IgD-negative memory B cell (primary cell): ENCODE measurements at regions not wholly inside any gene's neighbourhood (a gene's known extent, or its start where the extent isn't known, plus 50 kb on each side); places are given as distances from the start of the nearest gene placed in this dataset.

Experiments used
- H3K27ac Mint-ChIP-seq, 3 donors: one replicate each; pipeline ENCODE4 v1.8.0; 2020 to 2022; ENCODE audit warnings: mild to moderate bottlenecking in 3 of 3, mixed read lengths in 3 of 3, moderate library complexity in 1 of 3
- H3K27me3 Mint-ChIP-seq: one replicate; pipeline ENCODE4 v1.8.0; 2021; ENCODE audit warnings: mixed read lengths
- H3K36me3 Mint-ChIP-seq: one replicate; pipeline ENCODE4 v1.8.0; 2020; ENCODE audit warnings: mild to moderate bottlenecking, mixed read lengths
- H3K4me1 Mint-ChIP-seq, 3 donors: one replicate each; pipeline ENCODE4 v1.8.0; 2020 to 2022; ENCODE audit warnings: mixed read lengths in 3 of 3, mild to moderate bottlenecking in 1 of 3
- H3K4me3 Mint-ChIP-seq, 4 donors: one replicate each; pipeline ENCODE4 v1.8.0; 2020 to 2022; ENCODE audit warnings: mild to moderate bottlenecking in 4 of 4, mixed read lengths in 4 of 4, moderate library complexity in 3 of 4
- H3K9me3 Mint-ChIP-seq, 3 donors: one replicate each; pipeline ENCODE4 v1.8.0; 2020 to 2021; ENCODE audit warnings: mixed read lengths in 3 of 3, mild to moderate bottlenecking in 1 of 3

GRCh38 chr4:148893095-148893494 is 450.9 kb upstream of the NR3C2 start:
- no peaks in the 10 kb centered on the region for H3K36me3 Mint-ChIP-seq
- H3K27ac Mint-ChIP-seq, result no peak overlapping the region
- H3K9me3 Mint-ChIP-seq, result peaks cover 1 to 18% (median 5%) of the 10 kb centered on the region in 3 donors
- no peaks in the 10 kb centered on the region for H3K4me1 Mint-ChIP-seq
- no peak overlapping the region for H3K4me3 Mint-ChIP-seq
- H3K27me3 Mint-ChIP-seq, result no peaks in the 10 kb centered on the region

- Mint-ChIP-seq H3K9me3 (peaks cover 0 to 5% (median 0%) of the 10 kb centered on the region in 3 donors), H3K4me3 (no peak overlapping the region), H3K36me3 (peaks cover 2% of the 10 kb centered on the region), H3K4me1 (no peaks in the 10 kb centered on the region), H3K27me3 (peaks cover 1% of the 10 kb centered on the region), H3K27ac (no peak overlapping the region)
These were observed 441.7 kb upstream of the NR3C2 start for GRCh38 chr4:148883891-148884290.

- Mint-ChIP-seq H3K4me3 (no peak overlapping the region), H3K36me3 (peaks cover 2% of the 10 kb centered on the region), H3K27me3 (peaks cover 1% of the 10 kb centered on the region), H3K27ac (no peak overlapping the region), H3K9me3 (peaks cover 0 to 5% (median 0%) of the 10 kb centered on the region in 3 donors), H3K4me1 (no peaks in the 10 kb centered on the region)
These were observed 441.2 kb upstream of the NR3C2 start for GRCh38 chr4:148883435-148883834.

- no peak overlapping the region for H3K27ac Mint-ChIP-seq
- peaks cover 2% of the 10 kb centered on the region for H3K36me3 Mint-ChIP-seq
- no peak overlapping the region for H3K4me3 Mint-ChIP-seq
- peaks cover 0 to 4% (median 0%) of the 10 kb centered on the region in 3 donors for H3K9me3 Mint-ChIP-seq
- H3K27me3 Mint-ChIP-seq, result peaks cover 1% of the 10 kb centered on the region
- no peaks in the 10 kb centered on the region for H3K4me1 Mint-ChIP-seq
These were observed 439.8 kb upstream of the NR3C2 start for GRCh38 chr4:148881860-148882643.

GRCh38 chr4:148874331-148874730 is 432.1 kb upstream of the NR3C2 start:
- no peak overlapping the region for H3K4me3 Mint-ChIP-seq
- no peak overlapping the region for H3K27ac Mint-ChIP-seq
- no peaks in the 10 kb centered on the region for H3K4me1 Mint-ChIP-seq
- H3K9me3 Mint-ChIP-seq, result no peaks in the 10 kb centered on the region
- H3K36me3 Mint-ChIP-seq, result no peaks in the 10 kb centered on the region
- H3K27me3 Mint-ChIP-seq, result no peaks in the 10 kb centered on the region

GRCh38 chr4:148868191-148868590 is 426.0 kb upstream of the NR3C2 start:
- H3K27me3 Mint-ChIP-seq, result no peaks in the 10 kb centered on the region
- no peak overlapping the region for H3K27ac Mint-ChIP-seq
- H3K4me1 Mint-ChIP-seq, result no peaks in the 10 kb centered on the region
- no peak overlapping the region for H3K4me3 Mint-ChIP-seq
- H3K36me3 Mint-ChIP-seq, result no peaks in the 10 kb centered on the region
- H3K9me3 Mint-ChIP-seq, result peaks cover 0 to 2% (median 0%) of the 10 kb centered on the region in 3 donors

GRCh38 chr4:148866666-148867065 is 424.5 kb upstream of the NR3C2 start:
- no peaks in the 10 kb centered on the region for H3K27me3 Mint-ChIP-seq
- H3K4me3 Mint-ChIP-seq, result no peak overlapping the region
- H3K9me3 Mint-ChIP-seq, result peaks cover 0 to 2% (median 0%) of the 10 kb centered on the region in 3 donors
- no peak overlapping the region for H3K27ac Mint-ChIP-seq
- H3K36me3 Mint-ChIP-seq, result no peaks in the 10 kb centered on the region
- no peaks in the 10 kb centered on the region for H3K4me1 Mint-ChIP-seq

- Mint-ChIP-seq H3K27me3 (no peaks in the 10 kb centered on the region), H3K36me3 (peaks cover 2% of the 10 kb centered on the region), H3K9me3 (peaks cover 3 to 5% (median 5%) of the 10 kb centered on the region in 3 donors), H3K4me3 (no peak overlapping the region), H3K4me1 (no peaks in the 10 kb centered on the region), H3K27ac (no peak overlapping the region)
These were observed 415.8 kb upstream of the NR3C2 start for GRCh38 chr4:148857973-148858534.

- Mint-ChIP-seq H3K4me1 (peaks cover 0 to 1% (median 0%) of the 10 kb centered on the region in 3 donors), H3K27ac (no peak overlapping the region), H3K27me3 (no peaks in the 10 kb centered on the region), H3K4me3 (no peak overlapping the region), H3K36me3 (peaks cover 2% of the 10 kb centered on the region), H3K9me3 (peaks cover 3 to 5% (median 5%) of the 10 kb centered on the region in 3 donors)
These were observed 415.2 kb upstream of the NR3C2 start for GRCh38 chr4:148857239-148857972.

- H3K36me3 Mint-ChIP-seq, result peaks cover 2% of the 10 kb centered on the region
- H3K27ac Mint-ChIP-seq, result no peak overlapping the region
- H3K4me3 Mint-ChIP-seq, result no peak overlapping the region
- peaks cover 2 to 5% (median 3%) of the 10 kb centered on the region in 3 donors for H3K9me3 Mint-ChIP-seq
- H3K27me3 Mint-ChIP-seq, result no peaks in the 10 kb centered on the region
- H3K4me1 Mint-ChIP-seq, result peaks cover 0 to 1% (median 0%) of the 10 kb centered on the region in 3 donors
These were observed 412.0 kb upstream of the NR3C2 start for GRCh38 chr4:148854203-148854602.

GRCh38 chr4:148852092-148852699 is 410.0 kb upstream of the NR3C2 start:
- peaks cover 0 to 1% (median 0%) of the 10 kb centered on the region in 3 donors for H3K4me1 Mint-ChIP-seq
- H3K9me3 Mint-ChIP-seq, result peaks cover 2 to 5% (median 4%) of the 10 kb centered on the region in 3 donors
- no peak overlapping the region for H3K4me3 Mint-ChIP-seq
- H3K27me3 Mint-ChIP-seq, result no peaks in the 10 kb centered on the region
- H3K27ac Mint-ChIP-seq, result no peak overlapping the region
- peaks cover 2% of the 10 kb centered on the region for H3K36me3 Mint-ChIP-seq

GRCh38 chr4:148850257-148850995 is 408.2 kb upstream of the NR3C2 start:
- Mint-ChIP-seq H3K9me3 (peaks cover 0 to 4% (median 0%) of the 10 kb centered on the region in 3 donors), H3K27ac (no peak overlapping the region), H3K36me3 (peaks cover 2% of the 10 kb centered on the region), H3K27me3 (no peaks in the 10 kb centered on the region), H3K4me1 (peaks cover 0 to 1% (median 0%) of the 10 kb centered on the region in 3 donors), H3K4me3 (no peak overlapping the region)

- no peak overlapping the region for H3K4me3 Mint-ChIP-seq
- no peak overlapping the region for H3K27ac Mint-ChIP-seq
- peaks cover 0 to 1% (median 0%) of the 10 kb centered on the region in 3 donors for H3K4me1 Mint-ChIP-seq
- H3K9me3 Mint-ChIP-seq, result peaks cover 0 to 4% (median 0%) of the 10 kb centered on the region in 3 donors
- peaks cover 2% of the 10 kb centered on the region for H3K36me3 Mint-ChIP-seq
- H3K27me3 Mint-ChIP-seq, result no peaks in the 10 kb centered on the region
These were observed 407.4 kb upstream of the NR3C2 start for GRCh38 chr4:148849581-148849980.

GRCh38 chr4:148847544-148848255 is 405.5 kb upstream of the NR3C2 start:
- no peaks in the 10 kb centered on the region for H3K36me3 Mint-ChIP-seq
- no peak overlapping the region for H3K27ac Mint-ChIP-seq
- H3K4me3 Mint-ChIP-seq, result no peak overlapping the region
- no peaks in the 10 kb centered on the region for H3K27me3 Mint-ChIP-seq
- peaks cover 0 to 2% (median 0%) of the 10 kb centered on the region in 3 donors for H3K9me3 Mint-ChIP-seq
- peaks cover 0 to 1% (median 0%) of the 10 kb centered on the region in 3 donors for H3K4me1 Mint-ChIP-seq
